Mesothelial cell of epicardium (in vitro differentiated cells): ENCODE measurements at regions not wholly inside any gene's neighbourhood (a gene's known extent, or its start where the extent isn't known, plus 50 kb on each side); places are given as distances from the start of the nearest gene placed in this dataset.

Source experiments
- DNase-seq, 2 experiments: peaks; one replicate each; pipeline ENCODE4 v3.0.0; 2021; ENCODE audit warnings: low spot score in 2 of 2; ENCODE audit not compliant: unreplicated experiment in 2 of 2
- H3K27ac Mint-ChIP-seq: 2 replicates; pipeline ENCODE4 v1.8.0; 2021; ENCODE audit warnings: mixed read lengths
- H3K27me3 Mint-ChIP-seq: 2 replicates; pipeline ENCODE4 v1.8.0; 2021; ENCODE audit warnings: low read depth, mixed read lengths
- H3K36me3 Mint-ChIP-seq: 2 replicates; pipeline ENCODE4 v1.8.0; 2021; ENCODE audit warnings: mixed read lengths
- H3K4me1 Mint-ChIP-seq: 2 replicates; pipeline ENCODE4 v1.8.0; 2021; ENCODE audit warnings: mixed read lengths
- H3K4me3 Mint-ChIP-seq: 2 replicates; pipeline ENCODE4 v1.8.0; 2021; ENCODE audit warnings: mild to moderate bottlenecking, moderate library complexity, mixed read lengths
- H3K9me3 Mint-ChIP-seq: 2 replicates; pipeline ENCODE4 v1.8.0; 2021; ENCODE audit warnings: mixed read lengths
- CTCF ChIP-seq: fragments of 200-600 bp; sonication (generic); IDR thresholded peaks from one replicate; pipeline ENCODE4 v1.5.0; 2021; ENCODE audit warnings: antibody characterized with exemption; ENCODE audit not compliant: unreplicated experiment

GRCh38 chr20:53879048-53879684 is 191.2 kb downstream of the BCAS1 start:
- no peak overlapping the region for H3K27ac Mint-ChIP-seq
- H3K4me3 Mint-ChIP-seq = no peak overlapping the region
- H3K36me3 Mint-ChIP-seq = no peaks in the 10 kb centered on the region
- no peaks in the 10 kb centered on the region for H3K9me3 Mint-ChIP-seq
- no peak for TF ChIP-seq CTCF
- no peaks in the 10 kb centered on the region for H3K27me3 Mint-ChIP-seq
- peaks cover 4% of the 10 kb centered on the region for H3K4me1 Mint-ChIP-seq
- no peak for DNase-seq

- H3K36me3 Mint-ChIP-seq = no peaks in the 10 kb centered on the region
- DNase-seq = no peak
- H3K27me3 Mint-ChIP-seq = no peaks in the 10 kb centered on the region
- no peaks in the 10 kb centered on the region for H3K9me3 Mint-ChIP-seq
- H3K4me3 Mint-ChIP-seq = no peak overlapping the region
- TF ChIP-seq CTCF = no peak
- H3K27ac Mint-ChIP-seq = no peak overlapping the region
- peaks cover 4% of the 10 kb centered on the region for H3K4me1 Mint-ChIP-seq
These were observed 191.9 kb downstream of the BCAS1 start for GRCh38 chr20:53878262-53879047.

GRCh38 chr20:53876956-53877355 is 193.4 kb downstream of the BCAS1 start:
- DNase-seq = no peak
- Mint-ChIP-seq H3K4me1 (peaks cover 15% of the 10 kb centered on the region), H3K4me3 (no peak overlapping the region), H3K9me3 (no peaks in the 10 kb centered on the region), H3K27me3 (no peaks in the 10 kb centered on the region), H3K27ac (no peak overlapping the region), H3K36me3 (no peaks in the 10 kb centered on the region)
- no peak for TF ChIP-seq CTCF

GRCh38 chr20:53876470-53876869 is 193.9 kb downstream of the BCAS1 start:
- no peak for DNase-seq
- H3K27ac Mint-ChIP-seq = no peak overlapping the region
- no peaks in the 10 kb centered on the region for H3K27me3 Mint-ChIP-seq
- no peaks in the 10 kb centered on the region for H3K36me3 Mint-ChIP-seq
- no peak for TF ChIP-seq CTCF
- peaks cover 19% of the 10 kb centered on the region for H3K4me1 Mint-ChIP-seq
- H3K4me3 Mint-ChIP-seq = no peak overlapping the region
- no peaks in the 10 kb centered on the region for H3K9me3 Mint-ChIP-seq

- DNase-seq = no peak
- Mint-ChIP-seq H3K27me3 (no peaks in the 10 kb centered on the region), H3K4me3 (no peak overlapping the region), H3K27ac (no peak overlapping the region), H3K36me3 (no peaks in the 10 kb centered on the region), H3K4me1 (peaks cover 23% of the 10 kb centered on the region), H3K9me3 (no peaks in the 10 kb centered on the region)
- no peak for TF ChIP-seq CTCF
These were observed 194.9 kb downstream of the BCAS1 start for GRCh38 chr20:53875452-53875851.
